ENCODE measurements at regions not wholly inside any gene's neighbourhood (a gene's known extent, or its start where the extent isn't known, plus 50 kb on each side); places are given as distances from the start of the nearest gene placed in this dataset.

DNA sequence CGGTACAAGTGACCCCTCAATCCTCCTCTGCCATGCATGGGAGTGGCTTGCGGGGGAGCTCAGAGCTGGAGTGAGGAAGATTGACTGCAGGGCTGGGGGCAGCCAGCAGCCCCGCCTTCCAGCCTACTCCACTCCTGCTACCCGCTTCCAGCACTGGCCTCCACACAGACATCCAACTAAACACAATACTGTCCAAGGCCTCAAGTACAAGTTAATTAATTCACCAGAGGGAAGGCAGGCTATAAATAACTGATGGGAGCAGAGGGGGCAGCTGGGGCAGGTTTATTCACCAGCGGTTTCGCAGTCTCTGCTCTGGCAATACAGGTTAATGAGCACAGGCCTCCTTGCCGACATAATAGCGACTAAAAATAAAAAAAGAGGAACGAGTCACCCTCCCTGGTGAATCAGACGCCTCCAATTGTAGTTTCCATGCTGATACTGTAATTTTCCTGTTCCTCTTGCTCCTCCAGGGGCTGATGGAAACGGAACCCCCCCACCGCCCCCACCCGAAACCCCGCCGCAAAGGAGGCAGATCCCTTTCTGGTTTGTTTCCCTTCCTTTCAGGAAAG is 166.4 kb upstream of the TLE3 start:
- H3K27ac Mint-ChIP-seq (ENCODE audit: unreplicated experiment), result no peak overlapping the region
- H3K4me1 Mint-ChIP-seq (ENCODE audit: low read depth, unreplicated experiment), result peaks cover 36% of the 10 kb centered on the region
- H3K27me3 Mint-ChIP-seq (ENCODE audit: unreplicated experiment), result peaks cover 12% of the 10 kb centered on the region
- H3K9me3 Mint-ChIP-seq (ENCODE audit: unreplicated experiment), result peaks cover 4% of the 10 kb centered on the region
- no peaks in the 10 kb centered on the region for H3K36me3 Mint-ChIP-seq (ENCODE audit: unreplicated experiment)
- H3K4me3 Mint-ChIP-seq (ENCODE audit: unreplicated experiment), result peak overlapping the region; percentile 16
- TF ChIP-seq, protein P1, sequence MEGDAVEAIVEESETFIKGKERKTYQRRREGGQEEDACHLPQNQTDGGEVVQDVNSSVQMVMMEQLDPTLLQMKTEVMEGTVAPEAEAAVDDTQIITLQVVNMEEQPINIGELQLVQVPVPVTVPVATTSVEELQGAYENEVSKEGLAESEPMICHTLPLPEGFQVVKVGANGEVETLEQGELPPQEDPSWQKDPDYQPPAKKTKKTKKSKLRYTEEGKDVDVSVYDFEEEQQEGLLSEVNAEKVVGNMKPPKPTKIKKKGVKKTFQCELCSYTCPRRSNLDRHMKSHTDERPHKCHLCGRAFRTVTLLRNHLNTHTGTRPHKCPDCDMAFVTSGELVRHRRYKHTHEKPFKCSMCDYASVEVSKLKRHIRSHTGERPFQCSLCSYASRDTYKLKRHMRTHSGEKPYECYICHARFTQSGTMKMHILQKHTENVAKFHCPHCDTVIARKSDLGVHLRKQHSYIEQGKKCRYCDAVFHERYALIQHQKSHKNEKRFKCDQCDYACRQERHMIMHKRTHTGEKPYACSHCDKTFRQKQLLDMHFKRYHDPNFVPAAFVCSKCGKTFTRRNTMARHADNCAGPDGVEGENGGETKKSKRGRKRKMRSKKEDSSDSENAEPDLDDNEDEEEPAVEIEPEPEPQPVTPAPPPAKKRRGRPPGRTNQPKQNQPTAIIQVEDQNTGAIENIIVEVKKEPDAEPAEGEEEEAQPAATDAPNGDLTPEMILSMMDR (IDR thresholded peaks at IDR 0.05; ENCODE audit: partially characterized antibody, unreplicated experiment), result no peak
- peak; percentile 35 for DNase-seq

DNA sequence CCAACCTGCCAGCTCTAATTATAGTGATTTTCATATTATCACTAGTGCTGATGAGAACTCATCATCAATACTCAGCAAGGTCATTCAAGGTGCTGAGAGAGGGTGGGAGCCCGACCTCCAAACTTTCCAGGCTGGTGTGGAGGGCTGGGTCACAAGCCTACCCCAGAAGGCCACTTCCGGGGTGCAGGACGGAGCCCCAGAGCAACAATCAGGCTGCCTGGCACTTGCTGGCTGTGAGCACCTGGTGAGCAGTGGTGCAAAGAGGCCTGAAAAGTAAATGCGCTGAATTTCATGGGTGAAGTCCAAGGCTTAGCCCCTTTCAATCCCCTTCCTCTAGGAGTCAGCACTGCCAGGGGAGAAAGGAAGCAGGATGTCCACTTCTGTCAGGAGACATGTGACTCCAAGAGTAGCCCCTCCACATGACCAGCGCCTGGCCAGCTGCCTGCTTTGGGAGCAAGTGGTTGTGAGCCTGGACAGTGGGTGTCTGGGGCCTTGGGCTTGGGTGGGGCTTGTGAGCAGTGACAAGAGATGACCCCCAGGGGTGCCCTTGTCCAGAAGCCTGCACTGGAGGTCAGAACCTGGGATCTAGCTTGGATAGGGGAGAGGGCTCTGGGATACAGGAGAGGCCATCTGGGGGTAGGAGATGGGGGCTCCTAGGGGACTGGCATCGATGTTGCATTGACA is 165.0 kb upstream of the TLE3 start:
- TF ChIP-seq, protein P1 (IDR thresholded peaks at IDR 0.05; ENCODE audit: partially characterized antibody, unreplicated experiment), result no peak
- H3K27me3 Mint-ChIP-seq (ENCODE audit: unreplicated experiment), result peaks cover 14% of the 10 kb centered on the region
- H3K4me1 Mint-ChIP-seq (ENCODE audit: low read depth, unreplicated experiment), result peaks cover 38% of the 10 kb centered on the region
- no peaks in the 10 kb centered on the region for H3K36me3 Mint-ChIP-seq (ENCODE audit: unreplicated experiment)
- H3K27ac Mint-ChIP-seq (ENCODE audit: unreplicated experiment), result no peak overlapping the region
- no peak for DNase-seq
- H3K9me3 Mint-ChIP-seq (ENCODE audit: unreplicated experiment), result peaks cover 4% of the 10 kb centered on the region
- H3K4me3 Mint-ChIP-seq (ENCODE audit: unreplicated experiment), result no peak overlapping the region

DNA sequence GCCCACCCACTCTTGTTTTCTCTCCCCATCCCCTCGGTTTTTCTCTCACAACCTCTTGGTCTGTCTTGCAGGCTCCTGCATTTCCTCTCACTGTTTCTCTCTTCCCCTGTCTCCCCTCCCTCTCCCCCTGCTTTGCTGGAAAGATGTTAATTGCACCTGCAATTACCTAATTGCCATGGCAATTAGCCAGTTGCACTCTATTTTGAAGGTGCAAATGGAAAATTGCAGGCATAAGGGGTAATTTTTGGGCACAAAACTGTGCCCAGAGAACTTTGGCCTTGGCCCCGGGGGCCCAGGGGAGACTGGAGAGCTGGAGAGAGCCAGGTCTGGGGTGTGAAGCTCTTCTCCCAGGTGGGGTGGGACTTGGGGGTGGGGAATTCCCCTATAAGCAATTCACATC is 164.5 kb upstream of the TLE3 start:
- Mint-ChIP-seq H3K4me1 (ENCODE audit: low read depth, unreplicated experiment) (peaks cover 38% of the 10 kb centered on the region), H3K4me3 (ENCODE audit: unreplicated experiment) (no peak overlapping the region), H3K9me3 (ENCODE audit: unreplicated experiment) (no peaks in the 10 kb centered on the region), H3K27me3 (ENCODE audit: unreplicated experiment) (peaks cover 11% of the 10 kb centered on the region), H3K27ac (ENCODE audit: unreplicated experiment) (no peak overlapping the region), H3K36me3 (ENCODE audit: unreplicated experiment) (no peaks in the 10 kb centered on the region)
- TF ChIP-seq, protein P1 (IDR thresholded peaks at IDR 0.05; ENCODE audit: partially characterized antibody, unreplicated experiment), result no peak
- no peak for DNase-seq

DNA sequence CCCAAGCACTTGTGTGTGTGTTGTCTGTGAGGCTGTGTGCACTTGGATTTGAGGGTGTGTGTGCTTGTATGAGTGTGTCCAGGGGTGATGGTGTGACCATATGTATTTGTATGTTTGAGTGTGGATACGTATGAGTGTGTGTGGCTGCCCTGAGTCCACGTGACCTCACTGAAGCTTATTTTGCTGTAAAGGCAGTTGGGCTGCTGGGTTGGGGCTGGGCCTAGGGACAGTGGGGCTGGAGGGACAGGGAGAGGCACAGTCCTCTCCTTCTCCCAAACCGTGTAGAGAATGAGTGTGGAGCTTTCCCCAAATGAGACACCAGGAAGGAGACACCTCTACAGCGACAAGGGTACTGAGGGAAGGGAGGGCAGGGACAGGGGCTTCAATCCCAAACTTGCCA is 163.4 kb upstream of the TLE3 start:
- H3K27me3 Mint-ChIP-seq (ENCODE audit: unreplicated experiment), result peaks cover 11% of the 10 kb centered on the region
- TF ChIP-seq, protein P1 (IDR thresholded peaks at IDR 0.05; ENCODE audit: partially characterized antibody, unreplicated experiment), result no peak
- H3K4me3 Mint-ChIP-seq (ENCODE audit: unreplicated experiment), result no peak overlapping the region
- no peaks in the 10 kb centered on the region for H3K9me3 Mint-ChIP-seq (ENCODE audit: unreplicated experiment)
- H3K4me1 Mint-ChIP-seq (ENCODE audit: low read depth, unreplicated experiment), result peaks cover 35% of the 10 kb centered on the region
- H3K27ac Mint-ChIP-seq (ENCODE audit: unreplicated experiment), result no peak overlapping the region
- H3K36me3 Mint-ChIP-seq (ENCODE audit: unreplicated experiment), result peaks cover 5% of the 10 kb centered on the region
- DNase-seq, result no peak

DNA sequence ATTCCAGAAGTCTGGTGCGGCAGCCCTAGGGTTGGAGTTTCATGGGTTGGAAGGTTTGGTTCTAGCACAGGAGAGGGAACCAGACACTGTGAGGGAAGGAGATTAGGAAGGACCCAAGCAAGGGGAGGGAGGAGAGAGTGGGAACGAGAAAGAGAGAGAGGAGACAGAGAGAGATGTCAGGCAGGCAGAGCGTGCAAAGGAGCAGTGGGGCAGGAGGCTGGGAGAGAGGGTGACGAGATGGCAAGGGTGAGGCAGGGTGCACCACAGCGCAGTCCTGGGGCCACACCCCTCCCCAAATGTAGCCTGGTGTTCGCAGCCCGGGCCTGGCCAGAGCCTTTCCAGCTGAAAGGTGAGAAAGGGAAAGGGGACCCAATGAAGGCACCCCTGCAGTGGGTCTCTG is 162.9 kb upstream of the TLE3 start:
- H3K4me3 Mint-ChIP-seq (ENCODE audit: unreplicated experiment), result no peak overlapping the region
- TF ChIP-seq, protein P1 (IDR thresholded peaks at IDR 0.05; ENCODE audit: partially characterized antibody, unreplicated experiment), result no peak
- no peaks in the 10 kb centered on the region for H3K9me3 Mint-ChIP-seq (ENCODE audit: unreplicated experiment)
- DNase-seq, result no peak
- no peak overlapping the region for H3K27ac Mint-ChIP-seq (ENCODE audit: unreplicated experiment)
- peaks cover 11% of the 10 kb centered on the region for H3K27me3 Mint-ChIP-seq (ENCODE audit: unreplicated experiment)
- H3K36me3 Mint-ChIP-seq (ENCODE audit: unreplicated experiment), result peaks cover 7% of the 10 kb centered on the region
- H3K4me1 Mint-ChIP-seq (ENCODE audit: low read depth, unreplicated experiment), result peaks cover 33% of the 10 kb centered on the region
